ENCODE measurements at regions not wholly inside any gene's neighbourhood (a gene's known extent, or its start where the extent isn't known, plus 50 kb on each side); places are given as distances from the start of the nearest gene placed in this dataset.

- Histone ChIP-seq H3K27ac (no peak overlapping the region), H3K4me1 (no peaks in the 10 kb centered on the region), H3K4me3 (no peak overlapping the region), H3K27me3 (no peaks in the 10 kb centered on the region), H3K9me3 (no peaks in the 10 kb centered on the region), H3K36me3 (no peaks in the 10 kb centered on the region)
- no peak for ATAC-seq
- TF ChIP-seq CTCF (IDR thresholded peaks at IDR 0.05) = no peak
- TF ChIP-seq POLR2A (IDR thresholded peaks at IDR 0.05) = no peak
- WGBS, 4 donors = 83 to 94% (median 92%) methylated on average over 5 of the region's 5 CpGs
- no peak for DNase-seq
- intact Hi-C loops (cut with DNase I) = no loop called here
Measured at GRCh38 chr16:79784007-79784406, 183.5 kb upstream of the MAF start.

- DNase-seq (no peak), ATAC-seq (no peak)
- Histone ChIP-seq H3K27ac (no peak overlapping the region), H3K9me3 (no peaks in the 10 kb centered on the region), H3K27me3 (no peaks in the 10 kb centered on the region), H3K36me3 (no peaks in the 10 kb centered on the region), H3K4me3 (no peak overlapping the region), H3K4me1 (peaks cover 0 to 5% (median 0%) of the 10 kb centered on the region in 12 donors)
- no peak for TF ChIP-seq POLR2A (IDR thresholded peaks at IDR 0.05)
- TF ChIP-seq CTCF (IDR thresholded peaks at IDR 0.05) = no peak
- intact Hi-C loops (cut with DNase I) = no loop called here
Measured at GRCh38 chr16:79777679-79778078, 177.1 kb upstream of the MAF start.

- H3K4me1 ChIP-seq = peaks cover 0 to 5% (median 0%) of the 10 kb centered on the region in 12 donors
- no peak overlapping the region for H3K4me3 ChIP-seq
- H3K27me3 ChIP-seq = no peaks in the 10 kb centered on the region
- TF ChIP-seq CTCF (IDR thresholded peaks at IDR 0.05) (peak in 3 of 12 donors; percentile 7 to 21 (median 17)), POLR2A (IDR thresholded peaks at IDR 0.05) (no peak)
- intact Hi-C loops (cut with DNase I) = no loop called here
- peak in 3 of 5 donors; percentile 32 to 75 (median 59) for DNase-seq
- WGBS, 4 donors = 68 to 84% (median 69%) methylated on average over 4 of the region's 4 CpGs
- no peaks in the 10 kb centered on the region for H3K36me3 ChIP-seq
- no peak overlapping the region for H3K27ac ChIP-seq
- H3K9me3 ChIP-seq = no peaks in the 10 kb centered on the region
- ATAC-seq = peak in 3 of 4 donors; percentile 65 to 94 (median 78)
Measured at GRCh38 chr16:79776243-79776847, 175.8 kb upstream of the MAF start.

- no peaks in the 10 kb centered on the region for H3K36me3 ChIP-seq
- peaks cover 0 to 31% (median 11%) of the 10 kb centered on the region in 12 donors for H3K4me1 ChIP-seq
- intact Hi-C loops (cut with DNase I) = no loop called here
- ATAC-seq = no peak
- TF ChIP-seq CTCF (IDR thresholded peaks at IDR 0.05) (no peak), POLR2A (IDR thresholded peaks at IDR 0.05) (no peak)
- H3K27ac ChIP-seq = no peak overlapping the region
- no peak overlapping the region for H3K4me3 ChIP-seq
- no peaks in the 10 kb centered on the region for H3K9me3 ChIP-seq
- no peaks in the 10 kb centered on the region for H3K27me3 ChIP-seq
- no peak for DNase-seq
- 91 to 96% (median 96%) methylated on average over 3 of the region's 3 CpGs for WGBS, 4 donors
Measured at GRCh38 chr16:79772784-79773183, 172.2 kb upstream of the MAF start.
